T-helper 1 cell treated with Interleukin-12 subunit alpha and Interleukin-12 subunit beta and Interleukin-4 antibody, amounts not matched to agents 30 ng/mL and 1 ng/mL, for 36 hours (primary cell): ENCODE measurements at regions not wholly inside any gene's neighbourhood (a gene's known extent, or its start where the extent isn't known, plus 50 kb on each side); places are given as distances from the start of the nearest gene placed in this dataset.

ENCODE experiments used
- intact Hi-C: fragments of 100-400 bp; cut with micrococcal nuclease; formaldehyde crosslinking; loops from one replicate; pipeline ENCODE4 v1.15.1; 2024

DNA sequence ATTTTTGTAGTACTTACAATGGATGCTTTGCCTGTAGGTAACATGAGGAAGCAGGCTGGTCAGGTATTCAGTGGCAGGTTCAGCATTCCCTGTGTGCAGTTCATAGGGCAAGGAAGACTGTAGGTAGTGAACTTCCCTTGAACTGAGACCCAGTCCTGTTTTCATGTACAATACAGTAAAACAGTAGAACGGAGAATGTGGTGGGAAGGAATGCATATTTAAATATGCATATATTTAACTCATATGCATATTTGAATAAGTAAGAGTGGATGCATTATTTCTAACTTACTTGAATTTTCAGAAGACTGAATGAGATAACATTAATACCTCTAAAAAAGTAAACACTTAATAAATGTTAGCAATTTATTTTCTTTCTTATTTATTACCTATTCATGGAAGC, 147.6 kb upstream of the FLRT2 start:
- intact Hi-C loops: no loop called here

DNA sequence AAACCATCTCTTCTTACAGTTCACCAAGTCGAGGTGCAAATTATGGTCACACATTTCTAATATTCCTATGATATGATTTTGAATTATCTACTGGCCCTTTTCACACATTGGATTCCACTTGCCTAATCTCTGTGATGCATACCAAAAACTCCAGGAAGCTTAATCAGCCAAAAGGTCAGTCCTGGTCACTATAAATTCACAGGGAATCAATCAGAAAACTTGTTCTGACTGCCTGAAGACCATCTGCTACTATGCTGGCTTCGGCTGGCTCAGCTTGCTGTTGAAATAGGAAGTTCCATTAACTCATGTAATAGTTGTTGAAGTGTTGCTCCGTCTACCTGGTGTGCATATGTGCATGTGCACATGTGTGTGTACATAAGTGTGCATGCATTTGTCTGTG, 142.8 kb upstream of the FLRT2 start:
- intact Hi-C loops: no loop called here

DNA sequence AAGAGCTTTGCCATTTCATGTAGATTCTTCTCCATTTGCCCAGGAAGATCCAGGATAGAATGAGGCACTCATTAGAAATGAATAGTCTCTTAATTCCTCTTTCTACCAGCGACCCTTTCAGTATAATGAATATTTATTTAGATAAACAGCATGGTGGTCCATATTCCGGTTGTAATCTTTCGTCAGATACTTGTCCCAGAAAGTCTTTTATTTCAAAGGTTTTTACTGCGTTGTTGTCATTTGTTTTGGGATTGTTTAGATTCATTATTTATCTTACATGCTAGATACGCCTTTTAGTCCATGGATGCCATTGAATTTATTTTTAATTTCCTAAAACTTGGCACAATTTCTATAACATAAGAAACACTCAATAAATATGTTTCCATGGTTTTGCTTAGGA, 139.7 kb upstream of the FLRT2 start:
- intact Hi-C loops: no loop called here

DNA sequence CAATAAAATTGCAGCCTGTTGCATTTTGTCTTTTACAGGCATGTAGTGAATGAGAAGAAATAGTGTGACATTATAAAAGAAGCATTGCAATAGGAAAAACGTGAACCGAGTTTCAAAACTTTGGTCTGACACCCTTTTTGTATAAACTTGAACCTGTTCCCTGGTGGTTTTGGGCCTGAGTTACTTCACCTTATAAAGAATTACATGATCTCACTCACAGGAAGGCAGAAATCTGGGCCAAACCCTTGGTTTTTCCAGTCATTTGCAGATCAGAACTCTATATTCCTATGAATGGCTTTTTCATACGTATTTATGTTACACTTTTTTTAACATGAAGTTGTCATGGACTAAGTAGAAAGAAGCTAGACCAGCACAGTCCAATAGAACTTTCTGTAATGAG, 138.5 kb upstream of the FLRT2 start:
- intact Hi-C loops: no loop called here

DNA sequence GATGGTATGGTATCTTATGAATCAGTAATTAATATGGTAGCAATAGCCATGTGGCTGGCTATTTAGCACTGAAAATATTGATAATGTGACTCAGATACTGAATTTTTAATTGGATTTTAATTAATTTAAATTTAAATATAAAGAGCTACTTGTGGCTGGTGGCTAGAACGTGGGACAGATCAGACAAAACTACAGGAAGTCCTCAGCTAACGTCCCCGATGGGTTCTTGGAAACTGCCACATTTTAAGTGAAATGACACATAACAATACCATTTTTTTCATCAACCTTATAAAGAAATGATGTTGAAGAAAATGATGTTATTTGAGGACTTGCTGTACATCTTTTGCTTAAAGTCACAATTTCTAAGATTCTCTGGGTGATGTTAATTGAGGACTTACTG, 138.1 kb upstream of the FLRT2 start:
- intact Hi-C loops: no loop called here

DNA sequence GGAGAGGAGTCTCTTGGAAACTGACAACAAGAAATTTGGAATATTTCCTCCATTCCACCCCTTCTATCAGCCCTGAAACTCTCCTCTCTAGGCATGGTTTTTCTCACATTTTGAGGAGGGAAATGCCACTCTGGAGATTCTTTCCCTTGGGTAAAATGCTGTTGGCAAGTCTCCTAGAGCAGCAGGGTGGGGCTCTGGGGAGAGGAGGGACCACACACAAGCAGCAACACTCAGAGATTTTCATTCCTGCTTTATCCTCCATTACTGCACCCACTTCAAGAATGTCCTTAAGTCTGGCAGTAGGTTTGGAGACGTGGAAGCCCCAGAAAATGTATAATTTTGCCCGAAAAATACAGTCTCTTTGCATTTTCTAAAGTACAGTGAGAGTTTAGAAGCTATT, 130.8 kb upstream of the FLRT2 start:
- intact Hi-C loops: no loop called here

DNA sequence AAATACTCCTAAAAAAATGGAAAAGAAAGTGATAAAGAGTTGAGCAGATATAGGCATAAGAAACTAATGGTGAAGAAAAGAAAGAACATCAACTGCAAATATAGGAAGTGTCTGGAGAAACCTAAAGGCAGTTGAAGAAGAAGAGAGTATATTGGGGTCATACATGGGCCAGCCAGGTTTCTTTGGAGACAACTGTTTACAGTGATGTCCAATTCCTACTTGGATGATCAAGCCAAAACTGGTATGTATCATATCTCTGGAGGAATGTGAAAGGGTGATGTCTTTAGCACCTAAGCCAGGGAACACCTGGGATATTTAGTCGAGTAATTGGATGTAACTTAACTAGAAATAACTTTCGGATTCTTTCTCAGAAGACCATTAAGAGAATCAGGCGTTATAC, 129.3 kb upstream of the FLRT2 start:
- intact Hi-C loops: no loop called here

DNA sequence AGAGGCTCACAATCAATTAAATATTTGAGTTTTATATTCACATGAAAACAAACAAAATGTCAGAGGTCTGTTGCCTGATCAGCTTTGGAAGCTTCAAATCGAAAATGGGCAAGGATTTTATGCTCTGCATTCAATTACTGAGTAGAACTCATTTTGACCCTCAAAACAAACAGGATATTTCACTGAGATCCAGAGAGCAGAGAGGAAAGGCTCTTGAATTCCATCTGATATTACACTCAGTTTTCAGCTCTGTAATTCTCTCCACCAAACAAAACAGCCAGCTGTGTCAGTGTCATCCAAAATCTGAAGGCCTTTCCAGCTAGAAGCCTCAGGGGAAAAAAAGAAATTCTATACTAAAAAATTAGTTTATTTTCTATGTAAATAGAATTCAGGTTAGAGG, 128.6 kb upstream of the FLRT2 start:
- intact Hi-C loops: no loop called here

DNA sequence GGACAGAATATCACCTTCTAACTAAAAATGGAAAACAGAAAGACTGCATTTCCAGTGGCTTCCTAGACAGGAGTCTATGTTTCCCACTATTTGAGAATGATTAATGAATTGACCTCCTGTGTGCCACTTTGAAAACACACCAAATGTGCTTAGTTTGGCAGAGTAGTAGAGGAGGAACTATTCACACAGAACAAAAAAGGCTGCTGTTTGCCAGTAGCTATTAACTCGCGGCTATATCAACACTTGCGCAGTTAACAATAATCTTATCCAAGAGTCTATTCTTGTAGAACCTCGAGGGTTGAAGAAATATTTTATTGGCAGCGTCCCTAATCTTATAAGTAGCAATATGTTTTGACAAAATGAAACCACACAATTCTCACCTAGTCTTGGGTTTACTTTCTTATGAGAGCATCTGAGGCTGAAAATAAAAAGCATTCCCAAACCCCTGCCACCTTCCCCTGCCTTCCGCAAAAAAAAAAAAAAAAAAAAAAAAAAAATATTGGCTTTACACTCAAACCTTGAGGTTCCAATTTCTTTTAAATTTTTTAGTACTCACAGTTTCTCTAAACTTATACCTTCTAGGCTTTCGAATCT, 127.3 kb upstream of the FLRT2 start:
- intact Hi-C loops: no loop called here

DNA sequence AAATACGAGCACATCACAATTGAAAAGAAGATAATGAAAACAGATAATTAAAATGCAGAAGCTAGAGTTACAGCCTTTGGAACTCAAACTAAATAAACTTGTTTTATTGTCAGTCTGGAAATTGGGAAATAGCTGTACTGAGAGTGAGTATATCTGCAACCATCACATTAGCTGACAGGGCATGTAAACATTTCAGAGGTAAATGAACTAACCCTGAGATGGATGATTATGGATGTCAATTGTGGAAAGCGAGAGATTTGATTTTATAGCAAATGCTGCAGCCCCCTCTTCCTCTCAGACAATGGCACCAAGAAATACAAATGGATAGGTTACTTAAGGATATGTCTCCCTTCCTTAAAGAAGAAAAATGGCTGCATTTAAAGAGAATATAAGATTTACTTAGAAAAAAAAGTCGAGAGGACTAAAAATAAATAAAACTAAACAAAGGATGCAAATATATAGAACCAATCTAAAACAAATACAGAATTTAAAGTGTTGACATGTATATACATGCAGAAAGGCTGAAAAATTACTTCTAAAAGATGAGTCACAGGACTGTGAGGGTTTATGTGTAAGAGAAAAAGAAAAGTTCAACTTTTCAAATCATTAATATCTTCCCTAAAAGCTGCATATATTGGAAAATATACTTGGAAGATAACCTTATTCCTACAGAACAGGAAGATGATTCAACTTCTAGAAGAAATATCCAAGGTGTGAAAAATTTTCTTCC, 120.3 kb upstream of the FLRT2 start:
- intact Hi-C loops: no loop called here

DNA sequence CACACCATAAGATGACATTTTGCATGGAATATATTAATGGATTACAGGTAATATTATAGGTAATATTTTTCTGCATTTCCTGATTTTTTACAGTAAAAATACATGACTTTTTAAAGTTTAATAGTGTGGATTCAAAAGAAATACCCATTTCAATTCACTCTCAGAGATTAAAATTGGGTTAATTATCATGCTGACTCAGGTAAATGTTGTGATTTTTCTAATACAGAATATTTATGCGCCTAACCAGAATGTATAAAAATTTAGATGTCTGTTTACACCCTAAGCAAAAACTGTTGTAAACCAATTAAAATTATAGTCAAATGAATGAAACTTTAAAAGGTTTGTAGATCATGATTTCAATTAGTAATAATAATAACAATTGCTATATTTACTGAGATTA, 117.2 kb upstream of the FLRT2 start:
- intact Hi-C loops: no loop called here

DNA sequence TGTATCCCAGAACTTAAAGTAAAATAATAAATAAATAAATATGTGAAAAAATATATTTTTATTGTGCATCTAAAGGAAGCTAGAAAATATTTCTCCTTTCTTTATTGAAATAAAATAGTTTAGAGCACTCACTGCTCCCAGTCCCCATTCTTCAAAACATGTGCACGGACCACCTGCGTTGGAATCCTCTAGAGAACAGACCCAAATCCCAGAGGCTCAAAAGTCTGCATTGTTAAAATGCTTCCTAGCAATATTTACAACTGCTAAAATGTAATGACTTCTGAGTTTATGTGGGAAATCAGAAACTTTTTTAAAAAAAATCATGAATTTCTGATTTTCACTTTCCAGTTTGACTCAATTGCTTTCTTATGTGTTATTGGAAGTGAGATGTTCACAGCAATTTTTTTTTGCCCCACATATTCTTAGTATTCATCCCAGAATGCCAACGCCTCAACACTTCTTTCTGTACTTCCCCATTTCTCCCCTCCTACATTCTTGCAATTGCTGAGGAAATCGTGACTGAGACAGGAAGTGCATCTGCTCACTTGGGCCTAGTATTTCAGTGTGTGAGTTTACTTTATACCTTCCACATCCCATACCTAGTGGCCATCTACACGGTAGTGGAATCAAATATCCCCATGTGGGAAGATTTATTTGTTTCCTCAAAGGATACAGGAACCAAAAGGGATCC, 116.0 kb upstream of the FLRT2 start:
- intact Hi-C loops: no loop called here

DNA sequence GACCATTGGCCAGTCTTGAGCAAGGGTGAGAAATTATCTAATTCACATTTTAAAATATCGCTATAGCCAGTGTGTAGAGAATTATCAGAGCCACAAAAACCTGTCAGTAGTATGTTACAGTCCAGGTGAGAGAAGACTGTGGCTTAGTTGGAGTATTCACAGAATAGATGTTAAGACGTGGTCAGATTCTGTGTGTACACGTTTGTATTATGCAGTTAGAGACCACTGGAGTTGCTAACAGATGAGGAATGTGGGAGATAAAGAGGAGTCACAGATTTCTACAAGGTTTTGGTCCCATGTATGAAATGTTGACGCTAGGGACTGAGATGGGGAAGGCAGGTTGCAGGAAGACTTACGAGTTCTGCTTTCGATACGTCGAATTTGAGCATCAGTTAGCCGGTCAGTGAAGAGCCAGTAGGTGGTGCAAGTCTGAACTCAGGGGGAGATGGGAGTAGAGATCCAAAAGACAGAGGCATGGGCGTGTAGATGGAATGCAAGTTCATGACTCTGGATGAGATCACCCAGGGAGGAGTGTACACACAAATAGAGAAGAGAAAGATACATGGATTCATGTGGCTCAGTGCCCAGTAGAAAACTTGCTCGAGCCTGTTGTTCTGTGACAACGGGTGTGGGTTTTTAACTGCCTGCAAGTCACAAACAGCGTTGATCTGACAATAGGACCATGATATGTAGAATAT, 114.8 kb upstream of the FLRT2 start:
- intact Hi-C loops: no loop called here

DNA sequence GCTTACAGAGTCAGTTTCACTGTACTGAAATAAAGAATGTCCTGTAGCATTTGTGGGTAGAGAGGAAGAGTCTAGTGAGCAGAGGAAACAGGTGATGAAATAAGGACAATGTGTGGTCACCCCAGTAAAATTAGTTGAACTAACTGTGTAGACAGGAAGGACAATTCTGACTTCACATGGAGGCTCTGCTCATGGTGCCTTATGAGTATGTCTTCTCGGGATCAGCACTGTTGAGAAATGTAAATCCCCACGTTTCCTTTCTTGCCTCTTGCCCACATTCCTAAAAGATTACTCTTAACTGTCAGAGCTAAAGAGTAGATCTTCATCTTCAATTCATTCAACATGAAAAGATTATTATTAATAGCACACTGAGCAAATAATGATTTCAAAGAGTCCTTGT, 113.2 kb upstream of the FLRT2 start:
- intact Hi-C loops: no loop called here

DNA sequence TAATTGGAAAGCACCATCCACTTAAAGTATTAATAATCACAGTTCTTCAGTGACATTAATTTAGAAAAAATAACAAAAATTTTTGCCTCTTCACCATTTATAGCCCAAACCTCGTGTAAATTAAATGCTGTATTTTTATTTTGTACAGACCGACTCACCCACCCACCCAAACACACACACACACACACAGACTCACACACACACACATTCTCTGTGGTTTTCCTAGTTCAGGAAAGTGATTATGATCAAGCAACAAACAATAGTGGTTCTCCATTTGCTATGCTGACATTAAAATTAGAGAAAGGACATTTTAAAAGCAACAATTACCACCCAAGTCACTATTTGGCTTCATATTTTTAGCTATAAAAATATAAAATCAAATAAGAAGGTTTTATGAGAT, 112.5 kb upstream of the FLRT2 start:
- intact Hi-C loops: no loop called here

DNA sequence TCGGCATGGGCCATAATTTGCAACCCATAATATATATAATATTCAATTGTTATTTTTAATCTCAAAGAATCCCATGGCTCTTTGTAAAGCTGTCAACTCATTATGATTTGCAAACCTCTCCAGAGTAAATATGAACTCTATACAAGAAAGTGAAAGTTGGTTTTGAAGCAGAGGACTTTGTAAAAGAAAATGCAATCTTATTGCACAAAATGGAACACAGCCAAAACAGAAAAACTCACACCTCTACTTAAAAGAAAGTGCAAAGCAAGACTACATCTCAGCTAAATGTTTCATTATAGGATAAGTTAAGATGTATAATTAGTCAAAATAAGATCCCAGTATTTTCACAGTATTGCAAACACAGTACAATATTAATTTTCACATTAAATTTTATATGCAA, 111.2 kb upstream of the FLRT2 start:
- intact Hi-C loops: no loop called here

DNA sequence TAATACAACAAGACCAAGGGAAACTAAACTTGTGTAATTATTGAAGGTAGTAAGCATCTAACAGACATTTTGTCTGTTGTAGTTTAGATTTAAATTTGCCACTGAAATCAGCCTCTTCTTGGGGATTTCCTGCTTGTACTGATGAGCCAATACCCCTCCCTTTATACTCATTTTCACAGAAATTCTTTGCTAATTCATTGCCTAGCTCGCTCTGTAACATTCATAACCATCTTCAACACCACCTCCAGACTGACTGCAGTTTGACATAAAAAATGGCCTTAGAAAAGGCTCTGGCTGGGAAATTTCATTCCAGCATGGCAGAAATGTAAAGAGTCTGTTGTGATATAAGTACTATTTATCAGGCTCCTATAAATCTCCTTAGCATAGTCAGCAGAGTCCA, 109.7 kb upstream of the FLRT2 start:
- intact Hi-C loops: no loop called here

DNA sequence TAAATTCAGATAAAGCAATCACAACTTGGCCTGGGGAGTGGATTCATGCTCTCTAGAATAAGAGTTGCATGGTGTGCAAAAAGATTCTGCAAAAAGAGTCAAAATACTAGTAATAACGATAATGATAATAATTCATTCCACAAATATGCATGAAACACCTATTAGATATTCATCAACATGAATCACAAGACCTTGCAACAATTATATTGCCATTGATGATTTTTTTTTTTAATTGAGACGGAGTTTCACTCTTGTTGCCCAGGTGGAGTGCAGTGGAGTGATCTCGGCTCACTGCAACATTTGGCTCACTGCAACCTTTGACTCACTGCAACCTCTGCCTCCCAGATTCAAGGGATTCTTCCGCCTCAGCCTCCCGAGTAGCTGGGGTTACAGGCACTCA, 109.2 kb upstream of the FLRT2 start:
- intact Hi-C loops: no loop called here

DNA sequence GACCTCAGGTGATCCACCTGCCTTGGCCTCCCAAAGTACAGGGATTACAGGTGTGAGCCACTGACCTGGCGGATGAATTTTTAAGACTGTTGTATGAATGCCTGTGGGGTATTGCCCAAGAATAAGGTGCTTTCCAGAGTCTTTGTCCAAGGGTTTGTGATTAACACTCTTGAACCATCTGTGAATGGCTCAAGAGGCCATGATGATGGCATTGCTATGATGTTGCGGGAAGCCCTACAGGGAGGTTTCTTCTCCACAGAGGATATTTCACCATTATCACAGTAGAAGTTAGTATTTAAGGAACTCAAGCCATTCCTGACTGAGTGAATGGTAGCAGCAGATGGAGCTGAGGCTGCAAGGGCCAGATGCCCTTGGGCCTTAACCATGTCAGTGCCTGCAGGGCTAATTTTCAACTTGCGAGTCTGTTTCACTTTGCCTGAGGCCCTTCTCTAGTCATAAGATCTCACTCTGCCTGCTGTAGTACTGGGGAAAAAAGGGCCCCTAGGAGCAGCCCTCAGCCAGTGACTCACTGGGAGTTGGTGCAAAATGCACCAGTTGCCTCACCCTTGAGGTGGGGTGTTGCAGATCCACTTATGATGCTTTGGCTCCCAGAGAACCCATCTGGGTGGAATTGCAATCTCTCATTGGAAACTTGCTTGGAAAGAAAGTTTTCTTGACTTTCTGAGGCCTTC, 108.6 kb upstream of the FLRT2 start:
- intact Hi-C loops: no loop called here

DNA sequence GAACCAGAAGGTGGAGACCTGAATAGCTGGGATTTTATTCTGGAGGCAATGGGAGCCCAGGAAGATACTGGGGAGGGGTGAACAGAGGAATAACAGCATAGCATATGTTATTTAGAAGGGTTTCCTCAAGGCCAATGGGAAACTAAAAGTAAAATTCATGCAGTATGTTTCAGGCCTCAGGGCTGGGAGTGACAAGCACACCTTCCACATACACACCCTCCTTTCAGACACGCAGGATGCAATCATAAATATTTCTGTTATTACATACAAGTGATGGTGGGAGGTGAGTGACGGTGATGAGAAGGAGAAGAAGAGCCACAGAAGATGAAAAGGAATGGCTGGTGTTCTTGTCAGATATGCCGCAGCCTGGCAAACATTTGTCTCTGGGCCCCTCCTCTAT, 106.1 kb upstream of the FLRT2 start:
- intact Hi-C loops: no loop called here

DNA sequence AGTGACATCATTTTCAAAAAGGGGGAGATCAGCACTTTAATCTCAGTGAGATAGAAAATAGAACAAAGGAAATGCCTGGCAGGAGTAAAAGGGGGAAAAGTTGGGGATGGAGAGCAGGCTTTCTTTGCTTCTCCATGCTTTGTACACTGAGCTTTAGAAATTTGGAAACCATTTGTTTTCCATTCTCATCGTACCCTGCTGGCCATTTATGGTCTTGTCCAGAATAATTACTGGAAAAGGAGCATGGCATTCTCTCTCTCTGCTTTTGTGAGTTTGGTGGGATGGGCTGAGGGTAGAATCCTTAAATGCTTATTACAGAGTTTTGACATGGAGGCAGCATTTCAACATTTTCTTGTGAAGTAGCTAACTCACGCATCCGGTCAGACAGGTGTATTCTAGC, 104.4 kb upstream of the FLRT2 start:
- intact Hi-C loops: no loop called here
